Pancreas (tissue), 10 donors: ENCODE measurements at regions not wholly inside any gene's neighbourhood (a gene's known extent, or its start where the extent isn't known, plus 50 kb on each side); places are given as distances from the start of the nearest gene placed in this dataset.

Experiments used
- ATAC-seq, 4 donors: fragments of 200-7000 bp; cut with Tn5 transposase; one replicate each; pipeline versions ENCODE4 v1.8.0 to v1.9.1; 2020; ENCODE audit warnings: mild to moderate bottlenecking in 4 of 4, moderate library complexity in 4 of 4
- DNase-seq, 6 donors: peaks; one replicate each; pipeline ENCODE4 v3.0.0-alpha.2; 2020
- FAIRE-seq: peaks from 2 replicates; lab custom pipeline; 2012; peaks lifted over from hg19 to GRCh38; lab: Jason Lieb, UNC
- H3K27ac ChIP-seq, 4 donors: fragments of 200-600 bp; sonication (generic); 1 replicate in 3 of 4; 2 replicates in 1 of 4; pipeline versions ENCODE4 v1.5.0 to v1.8.0; 2020
- H3K27me3 ChIP-seq, 4 donors: fragments of 200-600 bp; one replicate each; pipeline ENCODE4 v1.8.0; 2021
- H3K36me3 ChIP-seq, 3 donors: fragments of 200-600 bp; sonication (generic) in 1 of 3; one replicate each; pipeline versions ENCODE4 v1.5.0 to v1.8.0; 2020 to 2021
- H3K4me1 ChIP-seq, 3 donors: fragments of 200-600 bp; one replicate each; pipeline ENCODE4 v1.8.0; 2021
- H3K4me3 ChIP-seq, 4 donors: fragments of 200-600 bp; sonication (generic) in 2 of 4; one replicate each; pipeline versions ENCODE4 v1.5.0 to v1.8.0; 2020 to 2021
- H3K9me3 ChIP-seq, 4 donors: fragments of 200-600 bp; one replicate each; pipeline ENCODE4 v1.8.0; 2021
- CTCF ChIP-seq, 4 donors: fragments of 200-600 bp; sonication (generic) in 3 of 4; IDR thresholded peaks; one replicate each; pipeline versions ENCODE4 v1.5.0 to v1.8.0; 2021; ENCODE audit warnings: antibody characterized with exemption in 4 of 4
- WGBS, 2 donors: extraction: QIAGEN DNeasy Blood & Tissue Kit; methylation state at CpG; one replicate each; pipeline ENCODE4 v1.1.7; 2013; 5-methylcytosine and 5-hydroxymethylcytosine counted together
- intact Hi-C, 3 donors: fragments of 100-400 bp; cut with DNase I; formaldehyde crosslinking; loops; one replicate each; pipeline versions ENCODE4 v1.11.1 to v1.14.2; 2022
- donor health status: healthy with polysubstance abuse.
- donor health status: DM: no; HTN: no; CAD: no; lungs with moderate emphysema.
- donor health status: DM: no; HTN: no; CAD: no.
- donor health status: control.
- donor health status: control.
- donor health status: Bipolar disorder and iron deficiency.
- donor health status: DM: yes; HTN: yes; CAD: no.
- donor health status: DM: no; HTN: no; CAD: no.
- donor health status: DM: no; HTN: no; CAD: no.
- donor health status: DM: yes; HTN: yes; CAD: no.

DNA sequence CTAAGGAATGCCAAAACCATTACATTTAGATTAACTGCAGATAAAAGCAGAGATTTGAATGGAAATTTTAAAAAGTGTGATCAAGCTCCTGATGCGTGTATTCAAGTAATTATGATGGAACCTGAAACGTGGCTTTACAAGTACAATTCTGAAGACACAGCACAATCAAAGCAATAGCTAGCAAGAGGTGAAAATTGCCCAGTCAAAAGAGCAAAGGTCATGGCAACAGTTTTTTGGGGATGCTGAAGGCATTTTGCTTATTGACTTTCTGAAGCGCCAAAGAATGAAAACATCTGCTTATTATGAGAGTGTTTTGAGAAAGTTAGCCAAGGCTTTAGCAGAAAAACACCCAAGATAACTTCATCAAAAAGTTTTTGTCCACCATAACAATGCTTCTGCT is 389.6 kb upstream of the TENM4 start:
- WGBS, 2 donors, result 64 to 75% methylated on average over 3 of the region's 3 CpGs

DNA sequence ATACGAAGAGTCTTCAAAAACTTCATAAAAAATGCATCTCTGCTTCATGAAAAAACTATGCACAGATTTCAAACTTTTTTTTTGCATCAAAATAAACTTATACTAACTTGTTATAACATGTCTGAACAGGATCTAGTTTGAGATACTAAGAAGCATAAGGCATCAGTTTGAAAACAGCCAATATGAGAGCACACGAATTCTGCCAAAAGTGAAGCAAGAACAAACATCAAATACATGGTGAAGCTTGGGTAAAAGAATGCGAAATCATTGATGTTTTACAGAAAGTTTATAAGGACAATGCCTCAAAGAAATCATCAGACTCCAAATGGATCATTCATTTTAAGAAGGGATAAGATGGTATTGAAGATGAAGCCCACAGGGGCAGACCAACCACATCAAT is 389.1 kb upstream of the TENM4 start:
- no peaks in the 10 kb centered on the region for H3K9me3 ChIP-seq
- no peak for FAIRE-seq
- no peaks in the 10 kb centered on the region for H3K4me1 ChIP-seq
- DNase-seq, result no peak
- H3K4me3 ChIP-seq, result no peak overlapping the region
- ATAC-seq, result no peak
- WGBS, 2 donors, result 68 to 84% methylated on average over 3 of the region's 3 CpGs
- H3K27ac ChIP-seq, result no peak overlapping the region
- H3K36me3 ChIP-seq, result no peaks in the 10 kb centered on the region
- TF ChIP-seq CTCF (IDR thresholded peaks at IDR 0.05), result no peak
- H3K27me3 ChIP-seq, result peaks cover 0 to 7% (median 0%) of the 10 kb centered on the region in 4 donors
- intact Hi-C loops, result no loop called here

More for the DNA sequence above, 389.6 kb upstream of the TENM4 start:
- Histone ChIP-seq H3K27ac (no peak overlapping the region), H3K4me3 (no peak overlapping the region), H3K36me3 (no peaks in the 10 kb centered on the region), H3K27me3 (peaks cover 0 to 11% (median 0%) of the 10 kb centered on the region in 4 donors), H3K9me3 (no peaks in the 10 kb centered on the region), H3K4me1 (no peaks in the 10 kb centered on the region)
- ATAC-seq (no peak), DNase-seq (no peak), FAIRE-seq (no peak)
- TF ChIP-seq CTCF (IDR thresholded peaks at IDR 0.05), result no peak
- intact Hi-C loops, result no loop called here

DNA sequence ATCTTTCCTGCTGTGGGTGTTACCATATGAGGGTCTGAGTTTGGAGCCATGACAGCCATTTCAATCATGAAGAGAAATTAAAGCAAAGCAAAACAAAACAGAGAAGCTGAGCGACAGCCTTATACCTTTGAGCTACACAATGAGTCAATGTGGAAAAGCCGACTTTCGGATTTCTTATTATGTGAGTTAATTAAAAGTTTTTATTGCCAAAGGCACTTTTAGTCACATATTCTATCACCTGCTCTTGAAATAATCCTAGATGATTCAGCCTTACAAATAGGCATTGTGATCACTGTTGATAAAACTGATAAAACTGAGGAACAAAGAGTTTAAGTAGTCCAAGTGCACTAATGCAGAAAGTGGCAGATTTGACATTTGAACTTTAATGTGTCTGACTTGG is 381.9 kb upstream of the TENM4 start:
- Histone ChIP-seq H3K27me3 (no peaks in the 10 kb centered on the region), H3K9me3 (no peaks in the 10 kb centered on the region), H3K4me1 (no peaks in the 10 kb centered on the region), H3K4me3 (no peak overlapping the region), H3K27ac (no peak overlapping the region), H3K36me3 (no peaks in the 10 kb centered on the region)
- DNase-seq (no peak), FAIRE-seq (no peak), ATAC-seq (no peak)
- intact Hi-C loops, result no loop called here
- no peak for TF ChIP-seq CTCF (IDR thresholded peaks at IDR 0.05)
- WGBS, 2 donors, result 85 to 94% methylated on average over 3 of the region's 3 CpGs

- Histone ChIP-seq H3K36me3 (no peaks in the 10 kb centered on the region), H3K4me1 (peaks cover 0 to 3% (median 0%) of the 10 kb centered on the region in 3 donors), H3K4me3 (no peak overlapping the region), H3K27ac (no peak overlapping the region), H3K27me3 (no peaks in the 10 kb centered on the region), H3K9me3 (no peaks in the 10 kb centered on the region)
- intact Hi-C loops, result no loop called here
- DNase-seq (no peak), FAIRE-seq (no peak), ATAC-seq (no peak)
- 47 to 50% methylated on average over 3 of the region's 3 CpGs for WGBS, 2 donors
- no peak for TF ChIP-seq CTCF (IDR thresholded peaks at IDR 0.05)
Measured at GRCh38 chr11:79813551-79813950, 372.7 kb upstream of the TENM4 start.

DNA sequence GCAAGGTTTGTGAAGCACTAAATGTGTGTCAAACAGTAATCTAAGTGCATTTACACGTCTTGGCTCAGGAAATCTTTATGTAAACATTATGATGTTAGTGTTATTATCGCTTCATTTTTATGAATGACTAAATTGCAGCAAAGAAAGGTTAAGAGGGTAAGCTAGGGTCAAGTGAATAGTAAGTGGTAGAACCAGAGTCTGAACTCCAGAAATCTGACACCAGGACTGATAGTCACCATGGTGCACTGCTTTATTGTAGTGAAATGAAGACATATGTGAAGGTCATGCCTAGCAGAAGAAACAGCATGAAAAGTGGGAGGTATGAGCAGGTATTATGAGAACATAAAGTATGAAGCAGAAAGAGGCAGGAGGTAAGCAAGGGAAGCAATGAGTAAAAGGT is 368.7 kb upstream of the TENM4 start:
- WGBS, 2 donors, result 8% methylated on average over 2 of the region's 2 CpGs
- ATAC-seq (peak in 2 of 4 donors; percentile 39 to 66), DNase-seq (no peak)

More for the DNA sequence above, 368.7 kb upstream of the TENM4 start:
- Histone ChIP-seq H3K27me3 (no peaks in the 10 kb centered on the region), H3K4me3 (no peak overlapping the region), H3K4me1 (peaks cover 0 to 3% (median 0%) of the 10 kb centered on the region in 3 donors), H3K9me3 (no peaks in the 10 kb centered on the region), H3K36me3 (no peaks in the 10 kb centered on the region), H3K27ac (no peak overlapping the region)
- no peak for TF ChIP-seq CTCF (IDR thresholded peaks at IDR 0.05)
- FAIRE-seq, result no peak
- intact Hi-C loops, result no loop called here
